NCI-H524 (cell line): ENCODE measurements at regions not wholly inside any gene's neighbourhood (a gene's known extent, or its start where the extent isn't known, plus 50 kb on each side); places are given as distances from the start of the nearest gene placed in this dataset.
A peak's percentile ranks its signal among the peaks of the same experiment; 100 is the strongest.

ENCODE experiments used
- DNase-seq, 2 experiments: peaks; one replicate each; lab custom pipeline; 2025; lab: John Stamatoyannopoulos, UW

GRCh38 chr9:116083837-116084236, 69.8 kb upstream of the PAPPA start:
- DNase-seq: no peak

GRCh38 chr9:116084497-116084896, 69.1 kb upstream of the PAPPA start:
- no peak for DNase-seq

- no peak for DNase-seq
Measured at GRCh38 chr9:116087246-116087645, 66.3 kb upstream of the PAPPA start.

GRCh38 chr9:116087751-116088194, 65.8 kb upstream of the PAPPA start:
- DNase-seq: no peak

GRCh38 chr9:116088396-116088795, 65.2 kb upstream of the PAPPA start:
- no peak for DNase-seq

GRCh38 chr9:116090030-116090770, 63.4 kb upstream of the PAPPA start:
- no peak for DNase-seq

GRCh38 chr9:116094846-116095245, 58.7 kb upstream of the PAPPA start:
- no peak for DNase-seq

- DNase-seq: no peak
Measured at GRCh38 chr9:116095403-116095802, 58.2 kb upstream of the PAPPA start.

GRCh38 chr9:116096046-116096445, 57.5 kb upstream of the PAPPA start:
- DNase-seq: no peak

- DNase-seq: peak; percentile 8 to 44
Measured at GRCh38 chr9:116096853-116097252, 56.7 kb upstream of the PAPPA start.

GRCh38 chr9:116098476-116098875, 55.1 kb upstream of the PAPPA start:
- no peak for DNase-seq

- DNase-seq: no peak
Measured at GRCh38 chr9:116099821-116100220, 53.8 kb upstream of the PAPPA start.

GRCh38 chr9:116100711-116101121, 52.9 kb upstream of the PAPPA start:
- DNase-seq: no peak

- no peak for DNase-seq
Measured at GRCh38 chr9:116101516-116101915, 52.1 kb upstream of the PAPPA start.

- DNase-seq: no peak
Measured at GRCh38 chr9:116102596-116102995, 51.0 kb upstream of the PAPPA start.
